ENCODE measurements at regions not wholly inside any gene's neighbourhood (a gene's known extent, or its start where the extent isn't known, plus 50 kb on each side); places are given as distances from the start of the nearest gene placed in this dataset.

- TF ChIP-seq EZH2 (IDR thresholded peaks at IDR 0.05; ENCODE audit: borderline replicate concordance) (no peak), CTCF (IDR thresholded peaks at IDR 0.05; ENCODE audit: poor library complexity) (no peak)
Measured at GRCh38 chr13:37201081-37201480, 95.6 kb upstream of the CSNK1A1L start.

Measured in hepatocyte (in vitro differentiated cells).